ENCODE measurements at regions not wholly inside any gene's neighbourhood (a gene's known extent, or its start where the extent isn't known, plus 50 kb on each side); places are given as distances from the start of the nearest gene placed in this dataset.

GRCh38 chr12:60874091-60874490, 1278.3 kb downstream of the SLC16A7 start:
- Histone ChIP-seq H3K36me3 (no peaks in the 10 kb centered on the region), H3K9me3 (no peaks in the 10 kb centered on the region), H3K27ac (no peak overlapping the region), H3K4me3 (no peak overlapping the region), H3K27me3 (no peaks in the 10 kb centered on the region), H3K4me1 (no peaks in the 10 kb centered on the region), H3K9ac (ENCODE audit: low read depth in 2 of 2, low read length in 2 of 2) (no peak overlapping the region)
- no peak for TF ChIP-seq CTCF (IDR thresholded peaks at IDR 0.05)
- DNase-seq, result no peak
- intact Hi-C loops (cut with DNase I), result no loop called here

- no peaks in the 10 kb centered on the region for H3K27me3 ChIP-seq
- TF ChIP-seq CTCF (IDR thresholded peaks at IDR 0.05), result no peak
- no peaks in the 10 kb centered on the region for H3K36me3 ChIP-seq
- intact Hi-C loops (cut with DNase I), result no loop called here
- H3K27ac ChIP-seq, result no peak overlapping the region
- DNase-seq, result no peak
- no peaks in the 10 kb centered on the region for H3K4me1 ChIP-seq
- no peak overlapping the region for H3K4me3 ChIP-seq
- H3K9ac ChIP-seq (ENCODE audit: low read depth in 2 of 2, low read length in 2 of 2), result no peak overlapping the region
- no peaks in the 10 kb centered on the region for H3K9me3 ChIP-seq
Observed at GRCh38 chr12:60920841-60921495, 1325.1 kb downstream of the SLC16A7 start.

GRCh38 chr12:60921541-60921940, 1325.7 kb downstream of the SLC16A7 start:
- no peaks in the 10 kb centered on the region for H3K4me1 ChIP-seq
- DNase-seq, result no peak
- no peak for TF ChIP-seq CTCF (IDR thresholded peaks at IDR 0.05)

GRCh38 chr12:60926256-60926655, 1330.4 kb downstream of the SLC16A7 start:
- Histone ChIP-seq H3K27me3 (no peaks in the 10 kb centered on the region), H3K4me3 (no peak overlapping the region), H3K9me3 (no peaks in the 10 kb centered on the region), H3K9ac (ENCODE audit: low read depth in 2 of 2, low read length in 2 of 2) (no peak overlapping the region), H3K36me3 (no peaks in the 10 kb centered on the region), H3K4me1 (no peaks in the 10 kb centered on the region), H3K27ac (no peak overlapping the region)
- TF ChIP-seq CTCF (IDR thresholded peaks at IDR 0.05), result no peak
- intact Hi-C loops (cut with DNase I), result no loop called here
- no peak for DNase-seq

More at GRCh38 chr12:60921541-60921940, 1325.7 kb downstream of the SLC16A7 start:
- H3K27ac ChIP-seq, result no peak overlapping the region
- H3K36me3 ChIP-seq, result no peaks in the 10 kb centered on the region
- H3K27me3 ChIP-seq, result no peaks in the 10 kb centered on the region
- H3K9me3 ChIP-seq, result no peaks in the 10 kb centered on the region
- intact Hi-C loops (cut with DNase I), result no loop called here
- H3K4me3 ChIP-seq, result no peak overlapping the region
- no peak overlapping the region for H3K9ac ChIP-seq (ENCODE audit: low read depth in 2 of 2, low read length in 2 of 2)

- Histone ChIP-seq H3K9me3 (no peaks in the 10 kb centered on the region), H3K9ac (ENCODE audit: low read depth in 2 of 2, low read length in 2 of 2) (no peak overlapping the region), H3K4me1 (no peaks in the 10 kb centered on the region), H3K27me3 (no peaks in the 10 kb centered on the region), H3K27ac (no peak overlapping the region), H3K4me3 (no peak overlapping the region), H3K36me3 (no peaks in the 10 kb centered on the region)
- no peak for TF ChIP-seq CTCF (IDR thresholded peaks at IDR 0.05)
- DNase-seq, result no peak
- intact Hi-C loops (cut with DNase I), result no loop called here
Observed at GRCh38 chr12:60930151-60930550, 1330.1 kb upstream of the USP15 start.

Data from colonic mucosa (tissue), 4 donors.